Fibroblast of villous mesenchyme (primary cell): ENCODE measurements at regions not wholly inside any gene's neighbourhood (a gene's known extent, or its start where the extent isn't known, plus 50 kb on each side); places are given as distances from the start of the nearest gene placed in this dataset.

Experiments
- DNase-seq: peaks from one replicate; pipeline ENCODE4 v3.0.0-alpha.2; 2010; ENCODE audit warnings: low read depth
- H3K4me3 ChIP-seq: 2 replicates; pipeline ENCODE4 v1.5.1; 2011; ENCODE audit warnings: low read depth, mild to moderate bottlenecking, low read length
- TF ChIP-seq, protein P1 (sequence below): IDR thresholded peaks from 2 replicates; pipeline ENCODE4 v1.5.1; 2012; ENCODE audit warnings: low read depth, mild to moderate bottlenecking, low read length; ENCODE audit not compliant: insufficient read depth

DNA sequence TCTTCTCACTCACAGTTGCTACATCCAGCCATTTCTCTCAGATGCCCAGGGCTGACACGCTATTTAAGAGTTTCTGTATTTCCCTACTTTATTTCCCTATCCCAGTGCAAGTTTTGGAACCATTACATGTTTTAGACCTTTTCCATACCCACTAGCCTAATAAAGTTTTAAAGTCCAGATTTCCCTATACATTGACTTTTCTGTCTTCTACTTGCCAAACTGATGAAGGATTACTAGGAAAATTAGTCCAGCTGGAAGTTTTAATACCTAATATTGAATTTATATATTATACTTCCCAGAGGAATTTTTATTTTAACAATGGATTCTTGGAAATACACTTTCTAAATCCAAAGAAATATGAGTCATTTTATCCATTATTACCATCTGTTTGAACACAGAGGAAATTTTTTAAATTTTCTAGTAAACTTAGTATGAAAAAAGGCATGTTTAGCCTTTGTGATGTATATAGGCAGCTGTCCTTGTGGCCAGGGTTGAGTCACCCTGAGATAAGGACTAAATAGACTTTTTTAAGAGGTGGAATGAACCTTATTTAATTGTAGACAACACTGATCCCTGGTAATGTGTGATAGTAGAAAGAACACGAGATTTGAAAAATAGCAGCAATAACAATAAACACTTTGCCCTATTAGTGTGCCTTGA is 205.0 kb downstream of the TFEC start:
- DNase-seq, result no peak
- no peak overlapping the region for H3K4me3 ChIP-seq
- TF ChIP-seq, protein P1, sequence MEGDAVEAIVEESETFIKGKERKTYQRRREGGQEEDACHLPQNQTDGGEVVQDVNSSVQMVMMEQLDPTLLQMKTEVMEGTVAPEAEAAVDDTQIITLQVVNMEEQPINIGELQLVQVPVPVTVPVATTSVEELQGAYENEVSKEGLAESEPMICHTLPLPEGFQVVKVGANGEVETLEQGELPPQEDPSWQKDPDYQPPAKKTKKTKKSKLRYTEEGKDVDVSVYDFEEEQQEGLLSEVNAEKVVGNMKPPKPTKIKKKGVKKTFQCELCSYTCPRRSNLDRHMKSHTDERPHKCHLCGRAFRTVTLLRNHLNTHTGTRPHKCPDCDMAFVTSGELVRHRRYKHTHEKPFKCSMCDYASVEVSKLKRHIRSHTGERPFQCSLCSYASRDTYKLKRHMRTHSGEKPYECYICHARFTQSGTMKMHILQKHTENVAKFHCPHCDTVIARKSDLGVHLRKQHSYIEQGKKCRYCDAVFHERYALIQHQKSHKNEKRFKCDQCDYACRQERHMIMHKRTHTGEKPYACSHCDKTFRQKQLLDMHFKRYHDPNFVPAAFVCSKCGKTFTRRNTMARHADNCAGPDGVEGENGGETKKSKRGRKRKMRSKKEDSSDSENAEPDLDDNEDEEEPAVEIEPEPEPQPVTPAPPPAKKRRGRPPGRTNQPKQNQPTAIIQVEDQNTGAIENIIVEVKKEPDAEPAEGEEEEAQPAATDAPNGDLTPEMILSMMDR, result no peak

GRCh38 chr7:115822801-115823200 is 207.8 kb downstream of the TFEC start:
- H3K4me3 ChIP-seq, result no peak overlapping the region
- TF ChIP-seq, protein P1, result no peak
- DNase-seq, result no peak

- DNase-seq, result no peak
- TF ChIP-seq, protein P1, result no peak
- H3K4me3 ChIP-seq, result no peak overlapping the region
Measured at GRCh38 chr7:115822380-115822779, 208.2 kb downstream of the TFEC start.

DNA sequence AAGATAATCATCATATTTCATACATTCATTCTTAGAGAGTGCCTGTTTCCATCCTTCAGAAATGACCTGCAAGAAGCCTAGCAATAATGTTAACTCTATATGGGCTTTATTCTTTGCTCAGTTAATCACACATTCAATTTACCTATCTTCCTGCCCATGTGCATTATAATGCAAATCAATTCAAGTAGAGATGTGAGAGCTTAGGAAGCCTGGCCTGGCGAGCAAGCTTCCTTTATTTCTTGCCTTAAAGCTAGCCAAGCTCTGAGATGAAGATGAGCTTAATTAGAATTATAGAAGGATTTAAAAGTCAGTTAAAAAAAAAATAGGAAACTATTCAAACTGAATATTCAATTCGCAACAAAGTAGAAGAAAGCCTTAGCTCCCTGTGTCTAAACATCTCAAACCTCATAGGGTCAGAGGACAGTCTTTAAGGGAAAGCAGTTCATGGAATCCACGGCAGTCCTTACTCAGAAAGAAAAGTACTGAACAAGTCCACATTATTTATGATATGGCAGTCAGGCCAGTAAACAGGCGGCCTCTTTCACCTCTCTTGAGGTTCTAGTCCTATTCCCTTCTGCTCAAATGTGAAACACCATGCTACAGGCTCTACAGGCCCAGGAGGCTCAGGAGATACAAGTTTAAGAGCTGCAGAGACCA is 214.1 kb downstream of the TFEC start:
- no peak overlapping the region for H3K4me3 ChIP-seq
- TF ChIP-seq, protein P1, result no peak
- no peak for DNase-seq

DNA sequence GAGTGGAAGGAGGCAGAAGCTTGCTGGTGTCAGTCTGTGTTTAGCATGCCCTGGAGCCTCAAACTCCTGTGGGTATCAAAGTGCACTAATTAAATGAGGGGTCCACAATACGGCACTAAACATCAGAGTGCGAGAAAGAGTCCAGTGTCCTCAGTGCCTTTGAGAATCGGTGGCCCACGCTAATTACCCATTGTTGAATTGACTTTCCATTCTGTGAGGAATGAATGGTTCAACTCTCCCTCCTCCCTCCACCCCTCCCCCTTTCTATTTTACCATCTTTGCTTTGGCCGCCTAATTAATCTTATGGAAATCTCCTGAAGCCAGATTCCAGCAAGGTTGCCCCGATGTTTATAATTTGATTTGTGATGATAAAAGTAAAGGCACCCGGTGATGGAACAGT is 217.8 kb downstream of the TFEC start:
- no peak for DNase-seq
- H3K4me3 ChIP-seq, result no peak overlapping the region
- TF ChIP-seq, protein P1, result no peak

DNA sequence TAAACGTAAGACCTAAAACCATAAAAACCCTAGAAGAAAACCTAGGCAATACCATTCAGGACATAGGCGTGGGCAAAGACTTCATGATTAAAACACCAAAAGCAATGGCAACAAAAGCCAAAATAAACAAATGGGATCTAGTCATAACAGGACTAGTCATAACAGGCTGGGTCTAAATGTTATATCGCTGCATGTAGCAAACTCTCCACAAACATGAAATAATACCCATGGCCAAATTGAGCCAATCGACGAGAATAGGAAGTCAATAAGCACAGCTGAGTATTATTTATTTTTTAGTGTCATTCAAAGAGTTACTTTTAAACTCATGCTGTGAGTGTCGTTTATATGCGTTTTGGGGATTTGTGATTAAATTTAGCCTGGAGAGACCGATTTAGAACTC is 225.1 kb downstream of the TFEC start:
- H3K4me3 ChIP-seq, result no peak overlapping the region
- no peak for DNase-seq
- TF ChIP-seq, protein P1, result no peak

DNA sequence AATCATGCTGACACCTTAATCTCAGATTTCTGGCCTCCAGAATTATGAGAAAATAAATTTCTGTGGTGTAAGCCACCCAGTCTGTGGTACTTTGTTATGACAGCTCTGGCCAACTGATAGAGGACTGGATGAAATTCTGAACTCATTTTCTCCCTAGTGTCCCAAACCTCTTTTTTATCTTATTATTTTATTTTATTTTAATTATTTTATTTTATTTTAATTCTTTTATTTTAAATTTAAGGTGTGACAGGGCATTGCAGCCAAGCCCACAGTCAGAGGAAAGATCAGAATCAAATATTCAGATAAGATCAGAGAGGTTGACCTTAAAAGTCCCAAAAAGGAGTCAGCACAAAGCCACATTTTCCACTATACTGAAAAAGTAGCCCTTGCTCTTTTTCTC is 228.1 kb downstream of the TFEC start:
- no peak for DNase-seq
- TF ChIP-seq, protein P1, result no peak
- H3K4me3 ChIP-seq, result no peak overlapping the region
